Fibroblast of skin of right quadriceps (primary cell): ENCODE measurements at regions not wholly inside any gene's neighbourhood (a gene's known extent, or its start where the extent isn't known, plus 50 kb on each side); places are given as distances from the start of the nearest gene placed in this dataset.
"Not testable (repeated sequence)": the region's sequence is repeated elsewhere in the genome, so short reads cannot be mapped to it uniquely, and the experiment has no call there.

ENCODE experiments used
- DNase-seq: peaks from one replicate; pipeline ENCODE4 v3.0.0-alpha.2; 2013

DNA sequence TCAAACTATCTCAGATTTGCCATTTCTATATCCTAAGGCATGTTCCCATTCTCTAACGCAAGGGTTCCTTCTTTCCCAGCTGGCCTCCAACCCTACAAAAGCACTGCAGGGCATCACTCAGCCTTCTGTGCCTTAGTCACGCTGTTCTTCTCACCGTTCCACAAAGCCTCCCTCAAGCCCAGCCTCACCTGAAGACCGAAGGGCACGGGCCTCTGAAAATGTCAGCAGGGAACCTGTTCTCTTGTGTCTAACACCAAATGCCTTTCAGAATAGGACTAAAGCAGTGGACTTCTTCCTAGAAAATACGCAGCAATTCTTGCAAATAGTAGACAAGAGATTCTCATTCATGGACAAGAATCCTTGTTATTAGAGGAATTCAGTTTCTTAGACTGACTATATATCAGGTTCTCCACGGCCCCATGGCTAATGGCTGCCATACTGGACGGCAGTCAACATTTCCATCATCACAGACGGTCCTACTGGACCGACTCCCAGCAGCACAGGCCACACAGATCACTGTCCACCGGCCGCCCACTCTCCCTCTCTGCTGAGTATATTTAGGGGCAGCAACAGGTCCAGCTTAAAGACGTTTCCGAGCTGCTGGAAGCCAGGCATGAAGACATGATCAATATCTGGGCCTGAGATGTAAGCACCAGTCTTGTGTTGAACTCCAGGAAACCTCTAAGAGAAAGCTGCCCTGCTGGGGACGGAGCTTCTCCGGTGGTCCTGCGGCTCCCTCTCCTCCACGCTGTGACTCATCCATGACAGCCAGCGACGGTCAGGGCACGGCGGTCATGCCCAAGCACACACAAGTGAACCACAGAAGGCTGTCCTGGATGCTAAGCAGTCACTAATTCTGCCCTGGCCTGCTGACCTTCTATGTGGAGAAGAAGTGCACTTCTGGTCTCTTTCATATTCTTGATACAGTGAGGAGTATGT lies 61.8 kb upstream of the TNK2 start:
- DNase-seq: not testable (repeated sequence)

DNA sequence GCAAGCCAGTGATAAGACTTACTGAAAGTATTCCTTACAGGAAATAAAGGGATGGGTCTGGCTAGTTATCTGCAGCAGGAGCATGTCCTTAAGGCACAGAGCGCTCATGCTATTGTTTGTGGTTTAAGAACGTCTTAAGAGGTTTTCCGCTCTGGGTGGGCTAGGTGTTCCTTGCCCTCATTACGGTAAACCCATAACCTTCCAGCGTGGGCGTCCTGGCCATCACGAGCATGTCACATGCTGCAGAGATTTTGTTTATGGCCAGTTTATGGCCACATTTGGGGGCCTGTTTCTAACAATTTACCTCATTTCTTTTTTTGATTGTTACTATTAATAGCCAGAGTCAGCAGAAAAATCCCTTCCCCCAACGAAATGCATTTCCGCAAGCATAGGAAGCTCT lies 61.0 kb upstream of the TNK2 start:
- not testable (repeated sequence) for DNase-seq

DNA sequence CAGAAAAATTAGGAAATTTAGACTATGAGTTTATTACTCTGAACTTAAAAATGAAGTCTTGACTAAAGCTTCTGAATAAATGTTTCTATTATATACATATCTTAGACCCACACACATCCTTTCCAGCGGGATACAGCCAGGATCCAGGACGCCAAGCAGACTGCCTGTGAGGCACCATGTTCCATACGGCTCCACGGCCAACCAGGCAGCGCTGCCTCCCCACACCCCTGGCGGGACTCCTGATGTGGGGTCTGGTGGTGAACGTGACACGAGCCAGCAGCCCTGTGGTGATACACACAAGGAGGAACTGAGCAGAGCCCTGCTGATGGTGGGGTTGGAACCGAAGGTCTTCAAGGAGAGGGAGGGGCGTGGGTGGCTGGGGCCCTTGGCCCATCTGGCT lies 59.8 kb upstream of the TNK2 start:
- DNase-seq: not testable (repeated sequence)

DNA sequence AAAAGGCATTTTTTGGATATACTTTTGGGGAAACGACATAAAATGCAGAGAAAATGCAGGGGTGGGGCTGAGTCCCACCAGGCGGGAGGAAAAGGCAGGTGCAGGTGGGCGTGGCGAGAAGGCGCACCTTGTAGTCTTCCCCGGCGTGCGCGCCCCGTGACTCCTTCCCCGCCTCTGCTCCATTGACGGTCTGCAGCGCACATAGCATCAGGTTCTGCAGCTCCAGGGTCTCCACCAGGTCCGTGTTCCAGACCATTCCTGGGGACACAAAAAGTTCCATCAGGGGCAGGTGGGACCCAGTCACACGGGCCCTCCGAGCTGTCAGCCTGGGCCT lies 59.0 kb upstream of the TNK2 start:
- DNase-seq: not testable (repeated sequence)

DNA sequence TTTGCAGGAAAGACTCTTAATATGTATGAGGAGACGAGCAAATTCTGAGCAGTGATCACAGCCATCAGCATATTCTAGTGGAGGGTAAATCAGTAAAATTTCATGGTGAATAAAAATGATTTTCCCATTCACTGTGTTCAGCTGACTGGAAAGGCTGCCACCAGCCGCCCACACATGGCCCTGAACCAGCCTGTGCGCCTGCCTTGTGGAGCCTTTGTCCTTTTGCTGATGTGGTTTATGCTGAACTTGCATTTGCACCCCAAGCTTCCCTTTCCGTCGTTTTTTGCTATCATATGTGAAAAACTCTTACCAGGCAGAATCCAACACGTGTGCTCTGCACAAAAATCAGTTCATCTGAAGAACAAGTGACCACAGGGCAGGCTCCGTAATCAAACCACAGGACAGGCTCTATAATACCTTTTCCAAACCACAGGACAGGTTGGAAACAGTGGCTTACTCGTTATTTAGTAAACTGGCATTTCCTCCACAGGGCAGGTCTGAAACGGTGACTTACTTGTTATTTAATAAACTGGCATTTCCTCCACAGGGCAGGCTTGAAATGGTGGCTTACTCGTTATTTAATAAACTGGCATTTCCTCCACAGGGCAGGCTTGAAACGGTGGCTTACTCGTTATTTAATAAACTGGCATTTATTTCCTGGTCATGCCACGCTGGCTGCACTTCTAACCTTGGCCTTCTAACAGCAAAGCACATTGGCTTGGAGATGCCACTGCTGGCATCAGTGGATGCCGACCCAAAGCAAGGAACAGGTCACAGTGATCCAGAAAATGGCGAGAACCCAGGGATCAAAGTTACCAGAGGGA lies 58.4 kb upstream of the TNK2 start:
- not testable (repeated sequence) for DNase-seq

DNA sequence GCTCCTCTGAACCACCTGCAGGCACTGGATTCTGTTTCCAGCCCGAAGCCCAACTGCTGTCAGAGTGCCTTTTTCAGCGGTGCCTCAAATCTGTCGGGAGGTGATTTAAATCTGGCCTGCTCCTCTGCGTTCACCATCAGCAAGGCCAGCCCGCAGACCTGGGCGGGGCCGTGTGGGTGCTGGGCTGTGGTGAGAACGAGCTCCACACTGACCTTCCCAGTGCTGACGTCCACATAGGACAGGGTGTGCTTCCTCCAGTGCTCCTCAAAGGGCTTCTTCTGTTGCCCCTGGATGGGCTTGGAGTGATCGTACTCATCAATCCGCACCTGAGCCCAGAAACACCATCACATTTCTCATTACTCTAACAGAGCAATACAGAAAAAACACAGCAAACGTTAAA lies 56.9 kb upstream of the TNK2 start:
- not testable (repeated sequence) for DNase-seq

DNA sequence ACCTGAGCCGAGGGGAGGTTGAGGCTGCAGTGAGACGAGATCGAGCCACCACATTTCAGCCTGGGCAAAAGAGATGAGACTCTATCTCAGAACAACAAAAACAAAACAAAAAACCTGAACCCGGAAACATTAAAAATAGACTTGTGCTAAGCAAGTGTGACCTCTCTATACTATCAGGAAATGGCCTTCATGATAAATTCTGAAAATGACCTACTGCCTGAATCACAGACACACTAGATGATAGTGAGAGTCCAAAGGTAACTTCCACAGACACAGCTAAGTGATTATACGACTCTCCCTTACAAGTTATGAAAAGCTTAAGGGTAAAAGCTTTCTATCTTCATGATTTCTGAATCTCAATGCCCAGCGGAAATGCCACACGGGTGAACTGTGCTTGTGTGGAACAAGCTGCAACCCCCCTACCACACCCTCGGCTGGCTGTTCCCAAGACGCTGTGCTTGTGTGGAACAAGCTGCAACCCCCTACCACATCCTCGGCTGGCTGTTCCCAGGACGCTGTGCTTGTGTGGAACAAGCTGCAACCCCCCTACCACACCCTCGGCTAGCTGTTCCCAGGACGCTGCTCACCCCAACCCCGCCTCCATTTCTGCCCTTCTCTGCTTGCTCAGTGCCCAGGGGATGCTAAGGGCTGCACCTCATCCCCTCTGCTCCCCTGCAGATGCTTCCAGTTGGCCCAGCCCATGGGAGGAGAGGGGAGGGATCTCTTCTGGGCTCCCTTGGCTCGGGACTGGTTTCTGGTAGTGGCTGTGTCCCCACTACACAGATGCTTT lies 56.2 kb upstream of the TNK2 start:
- DNase-seq: not testable (repeated sequence)

DNA sequence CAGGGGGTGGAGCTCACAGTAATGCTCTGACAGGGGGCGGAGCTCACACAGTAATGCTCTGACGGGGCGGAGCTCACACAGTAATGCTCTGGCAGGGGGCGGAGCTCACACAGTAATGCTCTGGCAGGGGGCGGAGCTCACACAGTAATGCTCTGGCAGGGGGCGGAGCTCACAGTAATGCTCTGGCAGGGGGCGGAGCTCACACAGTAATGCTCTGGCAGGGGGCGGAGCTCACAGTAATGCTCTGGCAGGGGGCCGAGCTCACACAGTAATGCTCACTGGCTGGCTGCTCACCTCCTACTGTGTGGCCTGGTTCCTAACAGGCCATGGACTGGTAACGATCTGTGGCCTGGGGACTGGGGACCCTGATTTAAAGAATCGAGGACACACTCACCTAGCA lies 53.9 kb upstream of the TNK2 start:
- not testable (repeated sequence) for DNase-seq

DNA sequence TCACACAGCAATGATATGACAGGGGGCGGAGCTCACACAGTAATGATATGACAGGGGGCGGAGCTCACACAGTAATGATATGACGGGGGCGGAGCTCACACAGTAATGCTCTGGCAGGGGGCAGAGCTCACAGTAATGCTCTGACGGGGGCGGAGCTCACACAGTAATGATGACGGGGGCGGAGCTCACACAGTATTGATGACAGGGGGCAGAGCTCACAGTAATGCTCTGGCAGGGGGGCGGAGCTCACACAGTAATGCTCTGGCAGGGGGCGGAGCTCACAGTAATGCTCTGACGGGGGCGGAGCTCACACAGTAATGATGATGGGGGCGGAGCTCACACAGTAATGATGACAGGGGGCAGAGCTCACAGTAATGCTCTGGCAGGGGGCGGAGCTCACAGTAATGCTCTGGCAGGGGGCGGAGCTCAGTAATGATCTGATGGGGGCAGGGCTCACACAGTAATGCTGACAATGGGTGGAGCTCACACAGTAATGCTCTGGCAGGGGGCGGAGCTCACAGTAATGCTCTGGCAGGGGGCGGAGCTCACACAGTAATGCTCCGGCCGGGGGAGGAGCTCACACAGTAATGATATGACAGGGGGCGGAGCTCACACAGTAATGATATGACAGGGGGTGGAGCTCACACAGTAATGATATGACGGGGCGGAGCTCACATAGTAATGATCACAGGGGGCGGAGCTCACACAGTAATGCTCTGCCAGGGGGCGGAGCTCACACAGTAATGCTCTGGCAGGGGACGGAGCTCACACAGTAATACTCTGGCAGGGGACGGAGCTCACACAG lies 52.8 kb upstream of the TNK2 start:
- not testable (repeated sequence) for DNase-seq

DNA sequence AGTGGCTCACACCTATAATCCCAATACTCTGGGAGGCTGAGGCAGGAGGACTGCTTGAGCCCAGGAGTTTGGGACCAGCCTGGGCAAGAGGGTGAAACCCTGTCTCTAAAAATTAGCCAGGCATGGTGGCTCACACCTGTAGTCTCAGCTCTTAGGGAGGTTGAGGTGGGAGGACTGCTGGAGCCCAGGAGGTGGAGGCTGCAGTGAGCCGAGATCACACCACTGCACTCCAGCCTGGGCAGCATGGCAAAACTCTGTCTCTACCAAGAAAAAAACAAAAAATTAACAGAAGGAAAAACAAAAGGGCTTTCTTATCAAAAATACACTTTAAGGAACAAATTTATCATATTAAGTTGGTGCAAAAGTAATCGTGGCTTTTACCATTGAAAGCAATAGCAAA lies 51.8 kb upstream of the TNK2 start:
- DNase-seq: not testable (repeated sequence)

DNA sequence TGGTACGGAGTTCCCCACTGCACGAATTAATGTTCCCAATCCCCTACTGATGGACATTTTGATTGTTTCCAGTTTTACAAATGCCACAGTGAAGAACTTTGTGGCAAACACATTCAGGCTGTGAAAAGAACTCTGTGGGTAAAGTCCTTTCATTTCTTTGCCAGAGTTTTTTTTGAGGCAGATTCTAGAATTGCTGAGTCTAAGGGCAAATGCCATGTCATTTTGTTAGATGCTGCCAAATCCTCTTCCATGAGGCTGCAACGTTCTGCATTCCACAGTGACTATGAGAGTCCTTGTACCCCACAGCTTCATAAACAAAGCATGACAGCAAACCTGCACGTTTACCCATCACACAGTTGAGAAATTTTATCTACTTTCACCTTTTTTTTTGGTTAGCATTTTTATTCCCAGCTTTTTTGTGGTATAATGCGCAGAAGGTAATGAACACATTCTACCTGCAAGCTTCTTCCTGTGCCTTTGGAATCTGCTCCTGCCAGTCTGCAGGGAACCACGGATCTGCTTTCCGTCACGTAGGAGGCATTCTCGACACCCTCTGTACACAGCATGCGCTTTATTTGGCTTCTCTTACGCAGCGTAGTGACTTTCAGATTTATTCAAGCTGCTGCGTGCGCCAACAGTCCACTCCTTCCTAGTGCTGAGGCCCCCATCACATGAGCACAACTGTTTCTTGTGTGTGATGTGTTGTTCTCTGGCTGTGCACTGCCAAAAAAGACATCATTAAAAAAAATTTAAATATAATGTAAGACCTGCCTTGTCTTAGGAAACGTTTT lies 51.2 kb upstream of the TNK2 start:
- DNase-seq: not testable (repeated sequence)

DNA sequence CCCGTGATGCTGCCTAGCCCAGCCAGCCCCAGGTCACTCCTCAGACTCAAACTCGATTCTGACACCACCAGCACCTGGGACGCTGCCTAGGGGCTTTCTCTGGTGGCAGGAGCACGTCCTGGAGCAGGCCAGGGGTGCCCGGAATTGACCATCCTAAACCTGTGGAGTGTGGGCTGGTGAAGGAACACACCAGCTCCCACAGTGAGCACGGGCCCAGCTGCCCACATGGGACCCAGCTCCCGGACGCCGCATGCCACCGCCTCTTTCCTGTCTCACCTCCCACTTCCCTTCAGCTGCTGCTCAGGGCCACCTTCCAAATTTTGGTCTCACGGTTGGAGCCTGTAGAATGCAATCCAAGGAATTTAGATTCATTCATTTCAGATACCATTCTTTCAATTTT lies 50.4 kb upstream of the TNK2 start:
- DNase-seq: not testable (repeated sequence)
